NCI-H345 (cell line): ENCODE measurements at regions not wholly inside any gene's neighbourhood (a gene's known extent, or its start where the extent isn't known, plus 50 kb on each side); places are given as distances from the start of the nearest gene placed in this dataset.
A peak's percentile ranks its signal among the peaks of the same experiment; 100 is the strongest.

ENCODE experiments used
- DNase-seq: peaks from one replicate; lab custom pipeline; 2025; lab: John Stamatoyannopoulos, UW

- DNase-seq = no peak
Observed at GRCh38 chr18:41829647-41830516, 125.2 kb upstream of the PIK3C3 start.

- peak; percentile 67 for DNase-seq
Observed at GRCh38 chr18:41828137-41828536, 126.9 kb upstream of the PIK3C3 start.

GRCh38 chr18:41820784-41821183 lies 134.2 kb upstream of the PIK3C3 start:
- DNase-seq = no peak

- no peak for DNase-seq
Observed at GRCh38 chr18:41818381-41819355, 136.4 kb upstream of the PIK3C3 start.

- DNase-seq = no peak
Observed at GRCh38 chr18:41814651-41815050, 140.4 kb upstream of the PIK3C3 start.

- DNase-seq = no peak
Observed at GRCh38 chr18:41809652-41810051, 145.4 kb upstream of the PIK3C3 start.

GRCh38 chr18:41805341-41805740 lies 149.7 kb upstream of the PIK3C3 start:
- DNase-seq = no peak

- DNase-seq = no peak
Observed at GRCh38 chr18:41798879-41799278, 156.2 kb upstream of the PIK3C3 start.

- no peak for DNase-seq
Observed at GRCh38 chr18:41790687-41791086, 164.3 kb upstream of the PIK3C3 start.

GRCh38 chr18:41789001-41789400 lies 166.0 kb upstream of the PIK3C3 start:
- DNase-seq = no peak

GRCh38 chr18:41783879-41784278 lies 171.2 kb upstream of the PIK3C3 start:
- DNase-seq = no peak

GRCh38 chr18:41783065-41783818 lies 171.8 kb upstream of the PIK3C3 start:
- DNase-seq = no peak

GRCh38 chr18:41771973-41772372 lies 183.1 kb upstream of the PIK3C3 start:
- no peak for DNase-seq

- no peak for DNase-seq
Observed at GRCh38 chr18:41769265-41769664, 185.8 kb upstream of the PIK3C3 start.

GRCh38 chr18:41768467-41768866 lies 186.6 kb upstream of the PIK3C3 start:
- no peak for DNase-seq

GRCh38 chr18:41767960-41768359 lies 187.1 kb upstream of the PIK3C3 start:
- no peak for DNase-seq

- peak; percentile 2 for DNase-seq
Observed at GRCh38 chr18:41765460-41765859, 189.6 kb upstream of the PIK3C3 start.

GRCh38 chr18:41763361-41763760 lies 191.7 kb upstream of the PIK3C3 start:
- no peak for DNase-seq

- no peak for DNase-seq
Observed at GRCh38 chr18:41761333-41762018, 193.6 kb upstream of the PIK3C3 start.

GRCh38 chr18:41758534-41758933 lies 196.5 kb upstream of the PIK3C3 start:
- no peak for DNase-seq

GRCh38 chr18:41756141-41756540 lies 198.9 kb upstream of the PIK3C3 start:
- DNase-seq = no peak
